Epidermal melanocyte (primary cell): ENCODE measurements at regions not wholly inside any gene's neighbourhood (a gene's known extent, or its start where the extent isn't known, plus 50 kb on each side); places are given as distances from the start of the nearest gene placed in this dataset.

Experiments
- DNase-seq: peaks from one replicate; pipeline ENCODE4 v3.0.0; 2011; ENCODE audit warnings: low spot score; ENCODE audit not compliant: insufficient read length

- no peak for DNase-seq
Observed at GRCh38 chr15:88742161-88742560, 61.1 kb upstream of the ACAN start.

GRCh38 chr15:88744548-88745020 is 58.7 kb upstream of the ACAN start:
- DNase-seq, result no peak

GRCh38 chr15:88745065-88745464 is 58.2 kb upstream of the ACAN start:
- DNase-seq, result no peak

GRCh38 chr15:88745696-88746095 is 57.5 kb upstream of the ACAN start:
- DNase-seq, result no peak

GRCh38 chr15:88746451-88746850 is 56.8 kb upstream of the ACAN start:
- no peak for DNase-seq

- DNase-seq, result no peak
Observed at GRCh38 chr15:88747111-88747510, 56.1 kb upstream of the ACAN start.

- DNase-seq, result no peak
Observed at GRCh38 chr15:88747631-88748030, 55.6 kb upstream of the ACAN start.

GRCh38 chr15:88748081-88748480 is 55.2 kb upstream of the ACAN start:
- no peak for DNase-seq

- DNase-seq, result no peak
Observed at GRCh38 chr15:88748651-88749050, 54.6 kb upstream of the ACAN start.

- DNase-seq, result no peak
Observed at GRCh38 chr15:88749699-88750098, 53.5 kb upstream of the ACAN start.

GRCh38 chr15:88752501-88752900 is 50.7 kb upstream of the ACAN start:
- DNase-seq, result no peak

- DNase-seq, result no peak
Observed at GRCh38 chr15:88752951-88753350, 50.3 kb upstream of the ACAN start.
